Skeletal muscle tissue (tissue), 3 donors: ENCODE measurements at regions not wholly inside any gene's neighbourhood (a gene's known extent, or its start where the extent isn't known, plus 50 kb on each side); places are given as distances from the start of the nearest gene placed in this dataset.
"Not testable (repeated sequence)": the region's sequence is repeated elsewhere in the genome, so short reads cannot be mapped to it uniquely, and the experiment has no call there.

ENCODE experiments used
- H3K27ac ChIP-seq: one replicate; pipeline ENCODE4 v1.7.0; 2013; ENCODE audit warnings: mild to moderate bottlenecking, low read depth, low read length, inconsistent platforms
- H3K27me3 ChIP-seq, 3 donors: one replicate each; pipeline ENCODE4 v1.7.0; 2013; ENCODE audit warnings: low read length in 3 of 3; ENCODE audit not compliant: control insufficient read depth in 3 of 3, insufficient read depth in 3 of 3
- H3K36me3 ChIP-seq, 3 donors: one replicate each; pipeline ENCODE4 v1.7.0; 2013; ENCODE audit warnings: low read length in 3 of 3; ENCODE audit not compliant: control insufficient read depth in 3 of 3, insufficient read depth in 3 of 3
- H3K4me1 ChIP-seq, 3 donors: one replicate each; pipeline ENCODE4 v1.7.0; 2013; ENCODE audit warnings: low read length in 3 of 3, mild to moderate bottlenecking in 3 of 3; ENCODE audit not compliant: control insufficient read depth in 3 of 3, insufficient read depth in 3 of 3
- H3K4me3 ChIP-seq, 3 donors: one replicate each; pipeline ENCODE4 v1.7.0; 2013; ENCODE audit warnings: low read length in 3 of 3
- H3K9ac ChIP-seq, 3 donors: one replicate each; pipeline ENCODE4 v1.7.0; 2013; ENCODE audit warnings: low read length in 3 of 3, mild to moderate bottlenecking in 3 of 3, moderate library complexity in 2 of 3, low read depth in 1 of 3
- H3K9me3 ChIP-seq, 3 donors: one replicate each; pipeline ENCODE4 v1.7.0; 2013; ENCODE audit warnings: low read length in 3 of 3; ENCODE audit not compliant: control insufficient read depth in 3 of 3
- donor health status: Osteomylitis.

GRCh38 chr4:123020285-123020684 lies 97.9 kb upstream of the NUDT6 start:
- H3K9me3 ChIP-seq = no peaks in the 10 kb centered on the region
- H3K36me3 ChIP-seq = no peaks in the 10 kb centered on the region
- H3K4me1 ChIP-seq = peaks cover 0 to 5% (median 0%) of the 10 kb centered on the region in 3 donors
- H3K4me3 ChIP-seq = no peak overlapping the region
- no peaks in the 10 kb centered on the region for H3K27me3 ChIP-seq
- no peak overlapping the region for H3K27ac ChIP-seq
- no peak overlapping the region for H3K9ac ChIP-seq

DNA sequence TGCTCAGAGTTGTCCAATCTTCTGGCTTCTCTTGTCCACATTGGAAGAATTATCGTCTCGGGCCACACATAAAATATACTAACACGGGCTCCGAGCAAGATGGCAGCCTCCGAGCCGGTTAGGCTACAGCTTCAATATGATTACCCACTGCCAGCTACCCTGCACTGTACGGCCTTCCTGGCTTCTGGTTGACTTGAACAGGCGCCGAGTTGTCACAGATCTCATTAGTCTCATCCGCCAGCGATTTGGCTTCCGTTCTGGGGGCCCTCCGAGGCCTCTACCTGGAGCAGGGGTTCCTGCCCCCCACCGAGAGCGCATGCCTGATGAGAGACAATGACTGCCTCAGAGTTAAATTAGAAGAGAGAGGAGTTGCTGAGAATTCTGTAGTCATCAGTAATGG lies 101.2 kb upstream of the NUDT6 start:
- Histone ChIP-seq H3K4me3 (no peak overlapping the region), H3K4me1 (peaks cover 0 to 5% (median 0%) of the 10 kb centered on the region in 3 donors), H3K9me3 (no peaks in the 10 kb centered on the region), H3K27ac (no peak overlapping the region), H3K27me3 (no peaks in the 10 kb centered on the region), H3K9ac (no peak overlapping the region), H3K36me3 (peaks cover 0 to 3% (median 0%) of the 10 kb centered on the region in 3 donors)

- peaks cover 0 to 7% (median 0%) of the 10 kb centered on the region in 3 donors for H3K36me3 ChIP-seq
- H3K9me3 ChIP-seq = no peaks in the 10 kb centered on the region
- no peak overlapping the region for H3K9ac ChIP-seq
- peaks cover 0 to 5% (median 0%) of the 10 kb centered on the region in 3 donors for H3K4me1 ChIP-seq
- H3K4me3 ChIP-seq = no peak overlapping the region
- no peak overlapping the region for H3K27ac ChIP-seq
- H3K27me3 ChIP-seq = no peaks in the 10 kb centered on the region
These were observed 102.3 kb upstream of the NUDT6 start for GRCh38 chr4:123024710-123025109.

DNA sequence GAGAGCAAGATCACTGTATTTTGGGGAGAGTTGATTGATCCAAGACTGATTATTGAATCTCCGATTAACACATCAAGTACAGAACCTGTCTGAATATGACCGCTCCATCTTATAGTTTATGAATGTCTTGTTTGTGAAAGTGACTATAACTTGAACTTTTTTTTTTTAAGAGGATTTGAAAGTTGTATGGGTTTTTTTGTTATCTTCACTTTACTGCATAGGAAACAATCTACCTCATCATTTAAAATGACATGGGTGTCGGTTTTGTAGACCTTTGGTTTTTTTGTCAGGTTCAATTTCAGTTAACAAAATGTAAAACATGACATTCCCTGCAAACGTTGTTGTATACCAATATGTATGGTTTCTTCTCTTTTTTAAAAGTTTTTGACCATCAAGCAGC lies 103.0 kb upstream of the NUDT6 start:
- no peak overlapping the region for H3K4me3 ChIP-seq
- H3K9me3 ChIP-seq = no peaks in the 10 kb centered on the region
- H3K27me3 ChIP-seq = no peaks in the 10 kb centered on the region
- H3K9ac ChIP-seq = no peak overlapping the region
- no peak overlapping the region for H3K27ac ChIP-seq
- H3K36me3 ChIP-seq = peaks cover 0 to 8% (median 0%) of the 10 kb centered on the region in 3 donors
- peaks cover 0 to 5% (median 0%) of the 10 kb centered on the region in 3 donors for H3K4me1 ChIP-seq

DNA sequence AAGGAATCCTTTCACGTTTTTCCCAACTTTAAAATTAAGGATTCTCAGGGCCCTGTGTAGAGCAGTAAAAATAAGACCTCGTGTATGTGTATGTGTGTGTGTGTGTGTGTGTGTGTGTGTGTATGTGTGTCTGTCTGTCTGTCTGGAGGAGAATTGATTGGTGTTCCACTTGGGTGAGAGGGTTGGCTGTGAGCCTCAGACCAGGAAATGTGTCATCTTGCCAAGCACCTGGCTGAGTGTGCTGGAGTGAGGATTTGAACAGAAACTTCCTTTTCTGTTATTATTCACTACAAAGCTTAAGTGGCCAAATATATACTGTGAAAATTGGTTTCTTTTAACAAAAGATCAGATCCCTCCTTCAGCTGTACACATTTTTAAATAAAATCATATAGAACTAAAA lies 103.6 kb upstream of the NUDT6 start:
- not testable (repeated sequence) for H3K9ac ChIP-seq, H3K36me3 ChIP-seq, H3K27me3 ChIP-seq, H3K4me3 ChIP-seq, H3K27ac ChIP-seq, H3K4me1 ChIP-seq, H3K9me3 ChIP-seq

DNA sequence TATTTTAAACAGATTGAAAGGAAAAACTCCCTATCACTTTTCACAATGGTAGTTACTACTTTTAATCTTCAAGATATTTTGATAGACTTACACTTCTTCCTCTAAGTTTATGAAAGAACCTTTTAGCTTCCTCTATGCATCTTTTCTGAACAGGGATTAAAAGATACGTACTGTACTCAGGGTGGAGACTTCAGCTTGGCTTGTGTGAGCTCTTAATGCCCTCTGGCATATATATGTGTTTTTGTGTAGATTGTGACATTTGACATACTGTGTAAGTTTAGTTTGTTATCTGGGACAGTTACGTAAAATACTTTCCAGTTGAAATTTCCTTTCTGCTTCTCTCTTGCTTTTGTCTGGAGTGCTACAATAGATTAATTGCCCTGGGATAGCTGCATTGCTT lies 109.3 kb upstream of the NUDT6 start:
- Histone ChIP-seq H3K36me3 (peaks cover 0 to 8% (median 0%) of the 10 kb centered on the region in 3 donors), H3K4me3 (no peak overlapping the region), H3K9ac (no peak overlapping the region), H3K4me1 (no peaks in the 10 kb centered on the region), H3K27me3 (no peaks in the 10 kb centered on the region), H3K27ac (no peak overlapping the region), H3K9me3 (no peaks in the 10 kb centered on the region)

DNA sequence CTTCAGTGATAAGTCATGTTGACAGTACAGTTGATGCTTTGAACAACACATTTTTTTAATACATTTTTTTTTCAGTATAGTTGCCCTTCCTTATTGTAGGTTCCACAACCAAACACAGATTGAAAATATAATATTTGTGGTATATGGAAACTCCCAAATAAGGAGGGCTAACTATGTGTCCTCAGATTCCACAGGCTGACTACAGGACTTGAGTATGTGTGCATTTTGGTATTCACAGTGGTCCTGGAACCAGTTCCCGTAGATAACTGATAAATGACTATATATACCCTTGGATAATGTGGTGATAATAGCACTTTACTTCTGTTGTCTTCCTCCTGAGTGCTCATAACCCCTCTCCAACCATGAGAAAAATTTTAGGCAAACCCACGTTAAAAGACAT lies 111.6 kb upstream of the NUDT6 start:
- H3K4me1 ChIP-seq = no peaks in the 10 kb centered on the region
- H3K9me3 ChIP-seq = no peaks in the 10 kb centered on the region
- H3K9ac ChIP-seq = no peak overlapping the region
- H3K27ac ChIP-seq = no peak overlapping the region
- H3K27me3 ChIP-seq = no peaks in the 10 kb centered on the region
- no peak overlapping the region for H3K4me3 ChIP-seq
- peaks cover 0 to 4% (median 0%) of the 10 kb centered on the region in 3 donors for H3K36me3 ChIP-seq

DNA sequence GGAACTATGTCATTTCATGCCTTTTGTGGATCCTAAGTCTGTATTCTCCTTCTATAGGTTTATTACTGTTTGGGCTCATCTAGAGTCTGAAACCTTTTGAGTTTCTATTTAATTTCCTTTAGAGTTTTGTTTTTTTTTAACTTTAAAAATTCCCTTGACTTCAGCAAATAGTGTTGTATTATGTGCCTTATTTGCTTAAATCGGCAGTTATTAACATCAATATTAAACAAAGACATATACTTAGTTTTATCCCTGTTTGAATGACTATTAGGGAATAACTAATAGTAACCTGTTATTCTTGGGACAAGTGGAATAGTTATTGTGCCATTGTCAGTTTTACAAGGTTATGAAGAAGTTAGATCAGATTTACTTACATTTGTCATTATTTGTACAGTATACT lies 112.8 kb upstream of the NUDT6 start:
- Histone ChIP-seq H3K9me3 (no peaks in the 10 kb centered on the region), H3K9ac (no peak overlapping the region), H3K36me3 (no peaks in the 10 kb centered on the region), H3K4me3 (no peak overlapping the region), H3K27ac (no peak overlapping the region), H3K4me1 (no peaks in the 10 kb centered on the region), H3K27me3 (no peaks in the 10 kb centered on the region)

DNA sequence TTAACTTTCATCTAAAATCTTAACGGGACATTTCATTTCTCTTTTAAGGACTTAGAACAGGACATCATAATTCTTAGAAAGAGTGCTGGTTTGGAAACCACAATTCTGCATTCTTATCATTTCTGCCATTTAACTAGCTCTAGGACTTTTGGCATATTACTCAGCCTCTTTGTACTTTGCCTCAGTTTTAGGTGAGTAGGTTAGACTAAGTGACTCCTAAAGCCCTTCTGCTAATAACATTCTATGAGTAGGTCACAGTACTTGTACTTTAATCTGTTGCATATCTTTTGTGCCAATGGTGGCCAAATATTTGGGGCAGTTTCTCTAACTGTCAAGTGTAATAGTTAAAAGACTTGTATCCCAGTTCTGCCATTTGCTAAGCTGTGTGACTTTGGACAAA lies 115.4 kb upstream of the NUDT6 start:
- no peaks in the 10 kb centered on the region for H3K9me3 ChIP-seq
- H3K9ac ChIP-seq = no peak overlapping the region
- no peaks in the 10 kb centered on the region for H3K27me3 ChIP-seq
- no peaks in the 10 kb centered on the region for H3K4me1 ChIP-seq
- H3K27ac ChIP-seq = no peak overlapping the region
- no peak overlapping the region for H3K4me3 ChIP-seq
- H3K36me3 ChIP-seq = no peaks in the 10 kb centered on the region

DNA sequence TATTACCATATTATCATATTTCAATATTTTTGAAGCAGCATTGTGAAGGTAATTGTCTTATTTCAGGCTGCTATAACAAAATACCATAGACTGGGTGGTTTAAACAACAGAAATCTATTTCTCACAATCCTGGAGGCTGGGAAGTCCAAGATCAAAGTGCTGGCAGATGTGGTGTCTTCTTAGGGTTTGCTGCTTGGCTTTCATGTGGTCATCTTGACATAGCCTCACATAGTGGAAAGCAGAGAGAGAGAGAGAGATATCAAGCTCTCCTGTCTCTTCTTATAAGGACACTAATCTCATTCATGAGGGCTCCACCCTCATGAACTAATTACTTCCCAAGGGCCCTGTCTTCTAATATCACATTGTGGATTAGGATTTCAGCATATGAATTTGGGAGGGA lies 119.7 kb upstream of the NUDT6 start:
- H3K27ac ChIP-seq = no peak overlapping the region
- H3K4me3 ChIP-seq = no peak overlapping the region
- peaks cover 0 to 2% (median 2%) of the 10 kb centered on the region in 3 donors for H3K9me3 ChIP-seq
- H3K27me3 ChIP-seq = no peaks in the 10 kb centered on the region
- no peaks in the 10 kb centered on the region for H3K36me3 ChIP-seq
- H3K4me1 ChIP-seq = no peaks in the 10 kb centered on the region
- H3K9ac ChIP-seq = no peak overlapping the region

- no peaks in the 10 kb centered on the region for H3K27me3 ChIP-seq
- no peaks in the 10 kb centered on the region for H3K36me3 ChIP-seq
- H3K4me3 ChIP-seq = no peak overlapping the region
- no peaks in the 10 kb centered on the region for H3K4me1 ChIP-seq
- H3K9me3 ChIP-seq = peaks cover 0 to 2% (median 2%) of the 10 kb centered on the region in 3 donors
- no peak overlapping the region for H3K27ac ChIP-seq
- no peak overlapping the region for H3K9ac ChIP-seq
These were observed 120.6 kb upstream of the NUDT6 start for GRCh38 chr4:123043013-123043412.
